HUES6 (cell line): ENCODE measurements at regions not wholly inside any gene's neighbourhood (a gene's known extent, or its start where the extent isn't known, plus 50 kb on each side); places are given as distances from the start of the nearest gene placed in this dataset.
"Not testable (repeated sequence)": the region's sequence is repeated elsewhere in the genome, so short reads cannot be mapped to it uniquely, and the experiment has no call there.

Source experiments
- H3K27ac ChIP-seq: 2 replicates; pipeline ENCODE4 v1.7.0; 2013; ENCODE audit warnings: low read depth, mild to moderate bottlenecking, low read length, inconsistent platforms
- H3K27me3 ChIP-seq: 2 replicates; pipeline ENCODE4 v1.6.1; 2013; ENCODE audit warnings: low read length; ENCODE audit not compliant: control insufficient read depth, insufficient read depth
- H3K36me3 ChIP-seq: 2 replicates; pipeline ENCODE4 v1.6.1; 2013; ENCODE audit warnings: low read length; ENCODE audit not compliant: control insufficient read depth, insufficient read depth
- H3K4me1 ChIP-seq: 2 replicates; pipeline ENCODE4 v1.6.1; 2013; ENCODE audit warnings: low read length; ENCODE audit not compliant: control insufficient read depth, insufficient read depth
- H3K4me3 ChIP-seq: 2 replicates; pipeline ENCODE4 v1.5.1; 2013; ENCODE audit warnings: low read depth, low read length
- H3K9ac ChIP-seq: one replicate; pipeline ENCODE4 v1.6.1; 2013; ENCODE audit warnings: mild to moderate bottlenecking, low read length
- H3K9me3 ChIP-seq: 2 replicates; pipeline ENCODE4 v1.6.1; 2013; ENCODE audit warnings: low read depth, low read length; ENCODE audit not compliant: control insufficient read depth, insufficient read depth

DNA sequence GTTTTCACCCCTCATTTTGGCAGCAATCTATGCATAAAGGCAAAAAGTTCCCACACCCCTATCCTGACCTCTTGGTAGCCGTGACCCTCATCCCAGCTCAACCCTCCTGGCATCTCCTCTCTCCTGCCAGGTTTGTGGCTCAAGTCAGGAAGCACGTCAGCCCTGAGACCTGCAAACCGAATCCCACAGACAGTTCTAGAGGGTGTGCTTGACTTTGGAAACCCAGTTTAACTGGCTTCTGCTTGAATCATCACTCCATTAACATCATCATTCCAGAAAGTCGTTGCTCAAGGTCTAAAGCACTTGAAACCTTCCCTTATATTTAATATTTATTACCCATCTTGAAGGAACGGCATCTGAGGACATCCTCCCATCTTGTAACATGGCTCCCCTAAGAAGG is 133.4 kb upstream of the ERG start:
- H3K9me3 ChIP-seq = peaks cover 11% of the 10 kb centered on the region
- H3K9ac ChIP-seq = no peak overlapping the region
- H3K4me3 ChIP-seq = no peak overlapping the region
- H3K4me1 ChIP-seq = no peaks in the 10 kb centered on the region
- H3K27me3 ChIP-seq = no peaks in the 10 kb centered on the region
- H3K27ac ChIP-seq = no peak overlapping the region
- H3K36me3 ChIP-seq = no peaks in the 10 kb centered on the region

DNA sequence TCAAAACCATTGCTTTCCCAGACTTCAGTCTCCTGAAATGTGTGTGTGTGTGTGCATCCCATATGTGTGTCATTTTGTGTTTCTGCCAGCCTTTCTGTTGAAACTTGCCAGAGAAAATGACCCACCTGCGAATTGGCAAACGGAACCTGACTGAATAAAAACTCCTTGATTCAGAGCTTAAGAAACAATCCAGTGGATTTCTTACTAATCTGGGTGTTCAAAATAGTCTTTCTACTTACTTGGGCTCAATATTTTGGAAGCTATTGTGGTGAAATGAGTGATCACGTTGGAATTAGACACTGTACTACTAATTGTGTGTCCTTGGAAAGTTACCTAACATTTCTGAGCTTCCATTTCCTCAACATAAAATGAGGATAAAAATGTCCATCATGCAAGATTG is 138.9 kb upstream of the ERG start:
- no peak overlapping the region for H3K9ac ChIP-seq
- peaks cover 18% of the 10 kb centered on the region for H3K9me3 ChIP-seq
- H3K36me3 ChIP-seq = no peaks in the 10 kb centered on the region
- no peaks in the 10 kb centered on the region for H3K27me3 ChIP-seq
- no peak overlapping the region for H3K27ac ChIP-seq
- no peaks in the 10 kb centered on the region for H3K4me1 ChIP-seq
- no peak overlapping the region for H3K4me3 ChIP-seq

DNA sequence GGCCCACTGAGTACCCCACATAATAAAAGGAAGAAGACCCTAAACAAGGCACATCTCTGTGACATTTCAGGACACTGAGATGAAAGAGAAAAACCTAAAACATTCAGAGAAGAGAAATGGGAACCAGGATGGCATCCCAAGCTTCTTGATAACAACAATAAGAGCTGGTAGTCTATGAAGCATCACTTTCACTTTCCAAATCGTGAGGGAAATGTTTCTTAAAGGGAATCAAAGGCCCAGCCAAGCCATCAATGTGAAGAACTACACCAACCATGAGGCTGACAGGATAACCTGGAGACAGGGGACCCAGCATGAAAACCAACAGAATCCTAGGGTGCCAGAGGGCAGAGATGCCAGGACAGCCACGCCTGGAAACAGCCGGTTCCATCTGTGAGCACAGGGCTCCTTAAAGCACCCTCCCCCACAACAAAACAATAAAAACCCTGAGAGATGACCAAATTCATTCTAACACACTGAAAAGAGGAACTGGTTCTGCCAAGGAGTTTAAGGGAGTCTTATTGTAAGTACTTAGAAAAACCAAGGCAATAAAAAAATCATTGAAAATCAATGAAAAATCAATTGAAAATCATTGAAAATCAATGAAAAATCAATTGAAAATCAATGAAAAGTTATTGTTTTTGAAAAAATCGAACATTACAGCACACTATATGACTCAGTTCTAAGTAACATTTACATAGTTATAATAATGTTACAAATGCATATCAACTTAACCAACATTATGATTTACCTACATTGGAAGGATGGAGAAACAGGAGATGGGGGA is 141.5 kb upstream of the ERG start:
- Histone ChIP-seq H3K36me3 (no peaks in the 10 kb centered on the region), H3K4me1 (peaks cover 16% of the 10 kb centered on the region), H3K4me3 (no peak overlapping the region), H3K9ac (no peak overlapping the region), H3K27me3 (no peaks in the 10 kb centered on the region; the same call in 1 of the 2 replicates), H3K27ac (no peak overlapping the region), H3K9me3 (peaks cover 18% of the 10 kb centered on the region)

DNA sequence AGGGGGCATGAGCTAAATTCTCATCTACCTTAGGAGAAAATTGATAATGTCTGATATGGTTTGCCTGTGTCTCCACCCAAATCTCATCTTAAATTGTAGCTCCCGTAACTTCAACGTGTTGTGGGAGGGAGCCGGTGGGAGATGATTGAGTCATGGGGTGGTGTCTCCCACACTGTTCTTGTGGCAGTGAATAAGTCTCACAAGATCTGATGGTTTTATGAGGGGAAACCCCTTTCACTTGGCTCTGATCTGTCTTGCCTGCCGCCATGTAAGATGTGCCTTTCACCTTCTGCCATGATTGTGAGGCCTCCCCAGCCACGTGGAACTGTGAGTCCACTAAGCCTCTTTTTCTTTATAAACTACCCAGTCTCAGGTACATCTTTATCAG is 142.1 kb upstream of the ERG start:
- H3K9me3 ChIP-seq = peaks cover 18% of the 10 kb centered on the region
- H3K4me1 ChIP-seq = peaks cover 16% of the 10 kb centered on the region
- not testable (repeated sequence) for H3K36me3 ChIP-seq, H3K27ac ChIP-seq, H3K27me3 ChIP-seq, H3K4me3 ChIP-seq, H3K9ac ChIP-seq

DNA sequence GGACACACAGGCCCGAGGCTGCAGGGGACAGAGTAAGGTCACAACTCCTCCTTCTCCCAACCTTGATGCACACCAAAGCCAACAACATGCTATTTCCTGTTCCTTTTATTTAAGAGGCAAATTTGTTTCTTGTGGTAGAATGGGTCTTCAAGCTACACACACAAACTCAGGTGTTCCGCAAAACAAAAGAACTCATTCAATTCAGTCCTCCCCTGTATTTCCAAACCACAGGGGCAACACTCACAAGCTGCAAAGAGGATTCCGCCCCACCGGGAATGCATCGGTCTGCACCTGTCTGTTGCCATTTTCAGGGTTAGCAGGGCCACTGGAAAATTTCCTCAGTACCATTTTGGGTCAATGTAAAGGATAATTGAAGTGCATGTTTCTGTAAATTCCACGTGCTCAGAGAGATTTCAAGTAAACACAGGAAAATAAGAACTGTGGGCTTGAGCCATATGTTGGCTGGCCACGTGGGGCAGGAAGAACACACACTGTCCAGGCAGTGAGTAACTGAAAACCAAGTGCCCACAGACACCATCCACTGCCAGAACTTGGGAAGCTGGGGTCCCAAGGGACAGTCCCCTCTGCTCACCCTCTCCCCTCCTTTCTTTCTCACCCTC is 145.2 kb upstream of the ERG start:
- Histone ChIP-seq H3K4me1 (peaks cover 16% of the 10 kb centered on the region), H3K9me3 (peaks cover 11% of the 10 kb centered on the region; the same call in 1 of the 2 replicates), H3K27ac (no peak overlapping the region), H3K4me3 (no peak overlapping the region), H3K9ac (no peak overlapping the region), H3K36me3 (no peaks in the 10 kb centered on the region), H3K27me3 (no peaks in the 10 kb centered on the region; the same call in none of the 2 replicates)

DNA sequence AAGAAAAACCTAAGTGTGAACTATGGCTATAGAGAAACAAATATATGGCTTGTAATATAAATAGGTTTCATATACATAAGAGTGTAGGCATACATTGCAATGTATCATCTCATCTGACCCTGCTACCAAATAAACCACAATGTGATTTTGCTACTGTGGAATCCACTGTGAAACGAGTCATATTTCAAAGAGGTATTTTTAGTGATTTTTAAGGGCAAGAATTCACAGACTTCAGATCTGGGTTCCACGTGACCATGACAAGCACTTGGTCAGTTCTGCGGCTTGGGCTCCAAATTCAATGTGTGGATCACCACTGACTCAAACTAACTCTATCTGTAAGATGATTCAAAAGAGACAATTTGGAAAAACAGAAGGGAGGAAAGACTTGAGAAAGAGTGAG is 147.0 kb upstream of the ERG start:
- Histone ChIP-seq H3K27ac (no peak overlapping the region), H3K9me3 (peaks cover 8% of the 10 kb centered on the region; the same call in 1 of the 2 replicates), H3K4me3 (no peak overlapping the region), H3K4me1 (peaks cover 16% of the 10 kb centered on the region), H3K27me3 (no peaks in the 10 kb centered on the region; the same call in none of the 2 replicates), H3K36me3 (no peaks in the 10 kb centered on the region), H3K9ac (no peak overlapping the region)

DNA sequence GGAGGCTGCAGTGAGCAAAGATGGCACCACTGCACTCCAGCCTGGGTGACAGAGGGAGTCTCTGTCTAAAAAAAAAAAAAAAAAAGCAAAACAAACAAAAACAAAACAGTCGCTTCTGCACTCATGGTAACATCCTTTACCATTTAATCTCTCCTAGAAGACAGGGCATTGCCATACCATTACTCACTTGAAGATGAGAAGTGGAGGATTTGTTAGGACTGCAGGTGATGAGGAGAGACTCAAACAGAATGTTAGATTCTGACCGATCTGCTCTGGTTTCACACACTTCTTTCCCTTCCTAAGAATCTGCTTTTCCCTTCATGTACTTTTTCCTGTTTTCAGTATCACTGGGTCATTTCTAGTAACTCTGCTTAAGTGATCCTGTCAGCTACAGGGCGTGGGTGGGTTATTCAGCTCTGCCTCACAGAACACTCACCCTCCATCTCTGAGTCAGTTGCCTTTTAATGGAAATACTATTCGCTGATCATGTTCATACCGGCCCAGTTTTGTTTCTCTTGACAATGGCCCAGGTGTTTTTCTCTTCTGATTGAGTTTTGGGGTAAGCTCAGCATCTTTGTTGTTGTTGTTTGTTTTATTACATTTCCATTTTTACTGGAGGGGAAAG is 148.0 kb upstream of the ERG start:
- Histone ChIP-seq H3K9ac (no peak overlapping the region), H3K4me1 (peaks cover 16% of the 10 kb centered on the region), H3K27me3 (no peaks in the 10 kb centered on the region; the same call in none of the 2 replicates), H3K27ac (no peak overlapping the region), H3K4me3 (no peak overlapping the region), H3K9me3 (no peaks in the 10 kb centered on the region), H3K36me3 (no peaks in the 10 kb centered on the region)

DNA sequence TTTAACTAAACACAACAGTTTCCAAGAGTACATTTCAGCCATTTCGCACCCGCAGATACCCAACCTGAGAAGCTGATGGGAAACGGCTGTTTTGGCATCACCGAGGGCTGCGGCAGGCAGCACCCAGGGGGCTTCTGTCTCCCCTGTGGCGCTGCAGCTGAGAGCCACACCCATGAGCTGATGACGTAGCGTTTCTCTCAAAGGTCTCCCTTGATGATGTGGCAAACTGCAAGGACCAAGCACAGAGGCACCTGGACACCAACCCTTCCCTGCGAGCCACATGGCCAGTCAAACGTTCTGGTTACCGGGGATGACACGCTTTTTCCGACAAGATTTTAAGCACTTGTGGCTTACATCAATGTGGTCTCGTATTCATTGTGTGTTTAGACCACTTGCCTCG is 150.8 kb upstream of the ERG start:
- no peak overlapping the region for H3K27ac ChIP-seq
- H3K4me1 ChIP-seq = 0 out of 2 replicates have a peak, but pooled peaks cover under 1% of the 10 kb centered on the region
- no peaks in the 10 kb centered on the region; the same call in 1 of the 2 replicates for H3K27me3 ChIP-seq
- no peaks in the 10 kb centered on the region for H3K9me3 ChIP-seq
- no peak overlapping the region for H3K9ac ChIP-seq
- H3K4me3 ChIP-seq = no peak overlapping the region
- no peaks in the 10 kb centered on the region for H3K36me3 ChIP-seq

DNA sequence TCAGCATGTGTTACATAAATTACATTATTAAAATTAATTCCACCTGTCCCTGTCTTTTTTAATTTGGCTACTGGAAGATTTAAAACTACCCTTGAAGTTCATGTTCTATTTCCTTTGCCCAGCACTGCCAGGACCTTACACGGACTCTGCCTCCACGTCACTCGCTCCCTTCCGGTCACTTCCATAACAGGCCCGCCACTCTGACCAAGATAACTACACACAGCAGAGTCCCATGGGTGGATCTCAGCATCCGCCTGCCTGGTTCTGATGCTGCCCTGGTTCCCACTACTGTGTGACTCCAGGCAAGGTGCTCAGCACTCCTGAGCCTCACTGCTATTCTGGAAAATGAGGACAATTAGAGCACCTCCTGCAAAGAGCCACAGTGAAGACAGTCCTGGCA is 153.3 kb upstream of the ERG start:
- H3K36me3 ChIP-seq = no peaks in the 10 kb centered on the region
- no peaks in the 10 kb centered on the region for H3K9me3 ChIP-seq
- H3K4me3 ChIP-seq = no peak overlapping the region
- H3K27ac ChIP-seq = no peak overlapping the region
- peaks cover 17% of the 10 kb centered on the region for H3K27me3 ChIP-seq
- H3K4me1 ChIP-seq = no peaks in the 10 kb centered on the region
- H3K9ac ChIP-seq = no peak overlapping the region

DNA sequence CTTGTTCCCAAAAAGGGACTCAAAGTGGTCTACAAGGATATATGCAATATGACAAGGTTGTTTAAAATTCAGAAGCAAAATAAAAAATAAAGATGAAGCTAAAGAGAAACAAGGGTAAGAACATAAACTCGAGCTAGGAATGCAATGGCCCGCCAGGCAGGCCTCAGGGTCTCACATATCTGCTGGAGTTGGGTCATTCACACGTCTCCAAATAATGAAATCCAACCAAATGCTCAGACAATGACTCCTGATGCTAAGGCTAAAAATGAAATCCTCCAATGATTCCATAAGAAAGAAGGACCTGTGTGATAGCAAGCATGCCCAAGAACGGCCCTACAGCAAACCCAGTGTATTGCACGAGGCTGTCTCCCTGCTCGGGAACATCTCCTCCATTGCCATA is 153.3 kb upstream of the ETS2 start:
- Histone ChIP-seq H3K27me3 (peaks cover 25% of the 10 kb centered on the region), H3K4me3 (no peak overlapping the region), H3K9ac (no peak overlapping the region), H3K27ac (no peak overlapping the region), H3K9me3 (no peaks in the 10 kb centered on the region), H3K36me3 (no peaks in the 10 kb centered on the region), H3K4me1 (no peaks in the 10 kb centered on the region)

DNA sequence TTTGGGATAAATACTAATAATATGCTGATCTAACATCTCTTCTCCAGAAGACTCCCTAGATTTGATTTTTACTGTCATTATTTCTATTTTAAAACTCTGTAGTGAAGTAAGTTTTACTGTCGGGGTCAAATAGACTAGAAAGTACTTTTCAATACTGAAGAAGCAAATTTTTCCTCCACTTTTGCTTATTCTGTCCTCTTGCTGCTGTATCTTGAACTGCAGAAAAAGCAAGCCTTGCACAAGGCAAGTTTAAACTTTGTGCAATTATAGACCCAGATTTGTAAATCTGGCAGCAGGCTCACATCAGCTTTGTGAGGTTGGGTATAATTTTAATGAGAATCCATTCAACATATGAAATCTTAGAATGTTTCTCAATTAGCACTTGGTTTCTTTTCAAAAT is 151.1 kb upstream of the ETS2 start:
- Histone ChIP-seq H3K27me3 (peaks cover 47% of the 10 kb centered on the region), H3K9ac (no peak overlapping the region), H3K4me1 (no peaks in the 10 kb centered on the region), H3K4me3 (no peak overlapping the region), H3K9me3 (no peaks in the 10 kb centered on the region), H3K36me3 (no peaks in the 10 kb centered on the region), H3K27ac (no peak overlapping the region)
